ENCODE measurements at regions not wholly inside any gene's neighbourhood (a gene's known extent, or its start where the extent isn't known, plus 50 kb on each side); places are given as distances from the start of the nearest gene placed in this dataset.
"Not testable (repeated sequence)": the region's sequence is repeated elsewhere in the genome, so short reads cannot be mapped to it uniquely, and the experiment has no call there.

GRCh38 chr7:109456116-109456515 lies 886.4 kb downstream of the DNAJB9 start:
- DNase-seq (ENCODE audit: low spot score) = no peak

GRCh38 chr7:109460296-109460695 lies 890.6 kb downstream of the DNAJB9 start:
- no peak for DNase-seq (ENCODE audit: low spot score)

- DNase-seq (ENCODE audit: low spot score) = no peak
These were observed 892.5 kb downstream of the DNAJB9 start for GRCh38 chr7:109462171-109462570.

- not testable (repeated sequence) for DNase-seq (ENCODE audit: low spot score)
These were observed 898.1 kb downstream of the DNAJB9 start for GRCh38 chr7:109467729-109468128.

- DNase-seq (ENCODE audit: low spot score) = no peak
These were observed 903.5 kb downstream of the DNAJB9 start for GRCh38 chr7:109473172-109473571.

GRCh38 chr7:109476409-109476808 lies 906.7 kb downstream of the DNAJB9 start:
- DNase-seq (ENCODE audit: low spot score) = no peak

- DNase-seq (ENCODE audit: low spot score) = no peak
These were observed 909.7 kb downstream of the DNAJB9 start for GRCh38 chr7:109479388-109479787.

- not testable (repeated sequence) for DNase-seq (ENCODE audit: low spot score)
These were observed 920.9 kb downstream of the DNAJB9 start for GRCh38 chr7:109490607-109491006.

GRCh38 chr7:109497053-109497452 lies 927.4 kb downstream of the DNAJB9 start:
- no peak for DNase-seq (ENCODE audit: low spot score)

- no peak for DNase-seq (ENCODE audit: low spot score)
These were observed 928.5 kb downstream of the DNAJB9 start for GRCh38 chr7:109498131-109498530.

- DNase-seq (ENCODE audit: low spot score) = no peak
These were observed 933.7 kb downstream of the DNAJB9 start for GRCh38 chr7:109503421-109503820.

GRCh38 chr7:109522585-109522984 lies 952.9 kb downstream of the DNAJB9 start:
- no peak for DNase-seq (ENCODE audit: low spot score)

GRCh38 chr7:109527833-109528232 lies 958.2 kb downstream of the DNAJB9 start:
- no peak for DNase-seq (ENCODE audit: low spot score)

- no peak for DNase-seq (ENCODE audit: low spot score)
These were observed 960.0 kb downstream of the DNAJB9 start for GRCh38 chr7:109529712-109530111.

GRCh38 chr7:109532262-109532992 lies 962.8 kb downstream of the DNAJB9 start:
- no peak for DNase-seq (ENCODE audit: low spot score)

GRCh38 chr7:109545686-109546085 lies 976.0 kb downstream of the DNAJB9 start:
- DNase-seq (ENCODE audit: low spot score) = no peak

- DNase-seq (ENCODE audit: low spot score) = no peak
These were observed 980.0 kb downstream of the DNAJB9 start for GRCh38 chr7:109549471-109550193.

GRCh38 chr7:109552017-109552416 lies 982.3 kb downstream of the DNAJB9 start:
- no peak for DNase-seq (ENCODE audit: low spot score)

- DNase-seq (ENCODE audit: low spot score) = no peak
These were observed 1007.6 kb downstream of the DNAJB9 start for GRCh38 chr7:109577265-109577664.

GRCh38 chr7:109579901-109580300 lies 1010.2 kb downstream of the DNAJB9 start:
- no peak for DNase-seq (ENCODE audit: low spot score)

- no peak for DNase-seq (ENCODE audit: low spot score)
These were observed 1012.5 kb downstream of the DNAJB9 start for GRCh38 chr7:109582211-109582610.

- DNase-seq (ENCODE audit: low spot score) = not testable (repeated sequence)
These were observed 1027.3 kb downstream of the DNAJB9 start for GRCh38 chr7:109596948-109597347.

- no peak for DNase-seq (ENCODE audit: low spot score)
These were observed 1042.0 kb downstream of the DNAJB9 start for GRCh38 chr7:109611656-109612055.
